Inflammatory macrophage treated with lipopolysaccharide for 1 hour (primary cell): ENCODE measurements at regions not wholly inside any gene's neighbourhood (a gene's known extent, or its start where the extent isn't known, plus 50 kb on each side); places are given as distances from the start of the nearest gene placed in this dataset.
"Not testable (repeated sequence)": the region's sequence is repeated elsewhere in the genome, so short reads cannot be mapped to it uniquely, and the experiment has no call there.

Experiments
- DNase-seq, 2 donors: peaks; one replicate each; pipeline ENCODE4 v3.0.0-alpha.2; 2020 to 2022

GRCh38 chr12:97801471-97802059 is 339.0 kb downstream of the RMST start:
- no peak for DNase-seq

DNA sequence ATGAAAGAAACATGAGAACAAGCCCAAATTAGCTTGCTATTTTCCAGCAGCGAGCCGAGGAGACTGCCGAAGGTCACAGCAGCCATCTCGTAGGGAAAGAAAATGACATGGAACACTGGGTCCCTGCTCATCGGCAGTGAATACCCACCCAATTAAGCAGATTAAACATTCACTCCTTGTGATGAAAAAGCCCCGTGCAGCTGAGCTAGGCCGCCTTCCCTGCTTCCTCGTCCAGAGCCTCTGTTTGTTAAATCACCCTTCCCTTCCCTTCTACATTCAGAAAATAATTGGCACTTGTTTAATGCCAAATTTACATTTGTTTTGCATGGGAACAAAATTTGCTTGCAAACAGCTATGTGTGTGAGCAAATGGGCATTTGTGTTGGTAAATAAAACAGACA is 342.5 kb downstream of the RMST start:
- no peak for DNase-seq

DNA sequence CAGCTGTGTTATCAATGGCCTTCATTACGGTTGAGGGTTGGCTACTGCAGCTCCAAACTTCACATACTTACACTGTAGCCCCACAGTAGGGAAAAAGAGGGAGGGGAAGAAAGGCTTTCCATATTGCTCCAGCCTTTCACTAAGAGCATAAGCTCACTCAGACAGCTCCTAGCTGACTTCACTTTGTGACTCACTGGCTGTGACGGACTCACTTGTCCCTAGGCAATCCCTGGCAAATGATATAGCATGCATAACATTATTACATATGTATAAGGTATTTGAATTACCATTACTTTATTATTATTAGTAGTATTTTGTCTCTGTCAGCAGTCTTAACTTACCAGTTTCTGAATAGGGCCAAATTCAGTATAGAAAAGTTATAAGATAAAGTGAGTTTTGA is 350.7 kb downstream of the RMST start:
- DNase-seq: no peak

DNA sequence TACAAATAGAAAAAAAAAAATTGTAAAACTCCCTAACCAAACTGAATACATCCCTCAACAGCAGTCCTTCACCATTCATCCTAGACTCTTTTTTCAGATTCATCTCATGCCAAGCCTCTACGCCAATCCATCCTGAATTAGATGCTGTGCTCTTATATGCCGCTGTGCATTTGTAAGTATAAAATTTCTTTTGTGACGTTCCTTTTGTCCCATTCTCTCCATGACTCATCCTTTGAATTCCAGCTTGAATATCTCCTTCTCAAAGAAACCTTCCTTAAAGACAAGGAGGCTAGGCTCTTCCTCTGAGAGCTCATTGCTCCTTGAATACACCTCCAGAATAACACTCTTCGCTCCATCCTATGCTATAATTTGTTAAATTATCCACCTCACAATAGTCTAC is 359.2 kb downstream of the RMST start:
- DNase-seq: no peak

GRCh38 chr12:97835541-97835940 is 372.9 kb downstream of the RMST start:
- DNase-seq: no peak

- DNase-seq: no peak
These were observed 374.8 kb downstream of the RMST start for GRCh38 chr12:97837401-97837800.

DNA sequence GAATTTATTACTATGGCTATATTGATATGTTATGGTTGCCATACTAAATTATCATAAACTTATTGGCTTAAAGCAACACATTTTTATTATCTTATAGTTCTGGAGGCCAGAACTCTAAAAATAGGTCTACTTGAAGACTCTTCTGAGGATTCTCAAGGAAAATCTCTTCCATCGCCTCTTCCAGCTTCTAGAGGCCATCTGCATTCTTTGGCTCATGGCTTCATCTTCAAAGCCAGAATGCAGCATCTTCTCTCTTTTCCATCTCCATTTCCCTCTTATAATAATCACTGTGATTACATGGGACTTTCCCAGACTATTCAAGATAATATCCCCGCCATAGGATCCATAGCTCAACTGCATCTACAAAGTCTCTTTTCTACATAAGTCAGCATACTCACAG is 385.4 kb downstream of the RMST start:
- DNase-seq: no peak

DNA sequence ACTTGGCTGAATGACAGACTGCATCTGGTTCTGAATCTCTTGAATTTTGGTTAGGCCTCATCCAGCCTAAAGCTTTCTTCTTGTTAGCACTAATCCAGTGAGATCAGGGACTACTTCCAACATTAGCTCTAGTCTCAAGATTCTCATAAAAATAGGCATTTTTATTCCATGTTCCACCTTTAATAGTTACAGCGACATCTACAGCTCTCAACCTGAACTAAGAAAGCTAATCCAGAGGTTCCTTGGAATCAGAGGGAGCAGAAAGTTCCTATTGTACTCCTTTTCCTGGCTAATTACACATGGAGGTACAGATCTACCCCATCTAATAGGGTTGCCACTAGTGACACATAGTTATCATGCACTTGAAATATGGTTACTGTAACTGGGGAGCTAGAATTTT is 391.9 kb downstream of the RMST start:
- DNase-seq: no peak

DNA sequence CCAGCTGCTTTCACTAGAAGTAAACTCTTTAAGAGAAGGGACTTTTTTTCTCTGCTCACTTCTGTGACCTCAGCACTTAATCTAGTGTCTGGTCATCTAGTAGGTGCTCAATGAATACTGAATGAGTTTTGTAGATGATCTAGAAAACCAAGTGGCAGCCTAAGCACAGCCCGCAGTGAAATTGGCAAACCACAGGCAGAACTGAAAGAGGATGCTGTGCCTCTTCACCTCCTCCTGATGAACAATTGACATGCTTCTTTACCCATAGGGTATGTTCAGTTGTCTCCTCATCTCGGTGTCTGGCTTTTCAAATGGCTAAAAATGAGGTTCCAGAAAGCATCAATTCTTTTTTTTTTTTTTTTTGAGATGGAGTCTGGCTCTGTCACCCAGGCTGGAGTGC is 399.5 kb downstream of the RMST start:
- DNase-seq: no peak

- no peak for DNase-seq
These were observed 412.5 kb downstream of the RMST start for GRCh38 chr12:97875064-97875463.

GRCh38 chr12:97876780-97877179 is 414.2 kb downstream of the RMST start:
- DNase-seq: no peak

- DNase-seq: no peak
These were observed 414.8 kb downstream of the RMST start for GRCh38 chr12:97877404-97877803.

DNA sequence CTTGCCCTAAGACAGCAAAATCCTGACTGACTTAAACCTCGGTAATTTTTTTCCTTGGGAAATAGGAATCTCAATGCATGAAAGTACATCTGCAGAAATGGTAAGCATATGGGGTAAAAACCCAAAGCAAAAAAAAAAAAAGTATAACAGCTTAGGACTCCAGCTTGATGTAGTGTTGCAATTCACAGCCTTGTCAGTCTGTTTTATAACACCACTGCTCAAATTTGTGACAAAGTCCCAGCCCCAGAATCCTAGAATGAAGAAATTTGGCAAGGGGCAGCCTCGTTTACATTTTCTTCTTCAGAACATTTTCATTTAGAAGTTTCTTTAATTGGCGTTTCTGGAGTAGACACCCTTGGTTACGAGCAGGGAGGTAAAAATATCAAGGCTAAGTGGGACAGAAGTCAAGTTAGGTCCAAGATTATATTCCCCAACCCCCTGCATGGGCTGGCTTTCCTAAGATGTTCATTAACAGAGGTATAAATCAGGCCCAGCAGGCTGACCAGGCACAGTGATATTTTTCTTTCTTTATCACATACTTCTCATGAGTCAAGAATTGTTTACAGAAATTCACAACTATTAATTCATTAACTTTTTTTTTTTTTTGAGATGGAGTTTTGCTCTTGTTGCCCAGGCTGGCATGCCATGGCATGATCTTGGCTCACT is 424.0 kb downstream of the RMST start:
- no peak for DNase-seq

DNA sequence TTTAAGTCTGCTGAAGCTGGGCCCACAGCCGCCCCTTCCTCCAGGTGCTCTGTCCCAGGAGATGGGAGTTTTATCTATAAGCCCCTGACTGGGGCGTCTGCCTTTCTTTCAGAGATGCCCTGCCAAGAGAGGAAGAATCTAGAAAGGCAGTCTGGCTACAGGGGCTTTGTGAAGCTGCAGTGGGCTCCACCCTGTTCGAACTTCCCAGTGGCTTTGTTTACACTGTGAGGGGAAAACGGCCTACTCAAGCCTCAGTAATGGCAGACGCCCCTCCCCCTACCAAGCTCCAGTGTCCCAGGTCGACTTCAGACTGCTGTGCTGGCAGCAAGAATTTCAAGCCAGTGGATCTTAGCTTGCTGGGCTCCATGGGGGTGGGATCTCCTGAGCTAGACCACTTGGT is 435.3 kb downstream of the RMST start:
- not testable (repeated sequence) for DNase-seq

DNA sequence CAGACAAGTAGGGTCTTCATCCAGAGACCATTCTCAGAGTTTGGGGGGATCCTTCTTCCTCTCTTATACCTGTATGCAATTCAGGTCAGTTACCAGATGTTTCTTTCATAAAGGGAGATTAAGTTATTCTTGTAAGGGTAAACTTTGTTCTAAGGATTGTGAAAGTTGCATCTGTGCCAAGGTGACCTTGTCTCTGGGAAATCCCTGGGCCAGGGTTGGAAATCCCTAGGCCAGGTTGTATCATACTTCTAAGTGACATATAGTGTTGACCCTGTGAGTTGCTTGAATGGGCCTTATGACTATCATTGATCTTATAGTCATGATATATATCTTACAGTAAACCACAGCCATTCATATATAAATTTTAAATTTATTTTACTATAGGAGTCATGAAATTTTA is 436.9 kb downstream of the RMST start:
- DNase-seq: no peak

DNA sequence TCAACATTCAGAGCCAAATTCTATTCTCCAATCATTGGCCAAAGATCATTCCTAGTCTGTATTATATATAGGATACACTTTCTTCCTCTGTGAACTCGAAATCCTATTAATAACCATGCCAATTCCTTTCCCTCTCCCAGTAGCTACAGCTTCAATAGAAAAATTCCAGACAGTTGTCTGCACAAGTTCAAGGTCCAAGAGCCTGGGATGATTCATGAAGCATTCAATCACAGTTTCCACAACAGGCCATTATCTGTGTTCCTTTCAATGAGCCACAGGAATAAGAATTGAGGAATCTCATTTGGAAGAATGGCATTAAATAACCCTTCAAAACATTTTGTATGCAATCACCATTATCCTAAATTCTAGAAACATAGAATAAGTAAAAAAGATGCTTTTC is 437.4 kb downstream of the RMST start:
- no peak for DNase-seq

DNA sequence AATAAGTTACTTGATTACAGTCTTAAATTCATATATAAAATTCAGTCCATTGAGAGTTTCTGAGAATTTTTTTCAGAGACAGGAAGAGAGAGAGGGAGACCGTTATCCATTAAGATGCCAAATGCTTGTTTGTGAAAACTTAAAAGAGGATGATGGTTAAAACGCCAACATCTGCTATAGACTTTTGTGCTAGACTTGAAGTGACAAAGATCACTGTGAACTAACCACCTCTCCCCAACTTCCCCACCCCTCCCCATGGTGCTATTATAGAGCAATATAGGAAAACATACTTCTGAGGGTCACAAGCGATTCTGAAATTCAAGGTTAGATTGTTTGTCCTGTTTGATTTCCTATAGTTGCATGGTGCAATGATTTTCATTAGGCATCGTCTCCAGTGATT is 440.8 kb downstream of the RMST start:
- no peak for DNase-seq

DNA sequence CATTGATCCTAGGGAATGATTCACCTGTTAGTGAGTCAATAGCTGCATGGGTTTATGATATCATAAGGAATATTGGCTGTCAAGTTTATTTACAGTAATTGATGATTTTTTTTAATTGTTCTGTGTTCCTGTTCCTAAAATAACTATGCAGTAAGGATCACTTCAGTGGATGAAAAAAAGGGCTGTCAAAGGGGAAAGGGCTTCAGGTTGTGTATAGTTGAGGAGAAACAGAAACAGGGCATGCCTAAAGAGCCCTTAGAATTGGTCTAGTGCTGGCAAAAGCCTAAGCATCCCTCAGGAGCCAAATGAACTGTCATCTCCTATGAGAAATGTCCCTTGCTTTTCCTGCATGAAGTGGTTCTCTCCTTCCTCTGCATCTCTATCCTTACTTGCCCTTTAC is 444.9 kb downstream of the RMST start:
- no peak for DNase-seq

DNA sequence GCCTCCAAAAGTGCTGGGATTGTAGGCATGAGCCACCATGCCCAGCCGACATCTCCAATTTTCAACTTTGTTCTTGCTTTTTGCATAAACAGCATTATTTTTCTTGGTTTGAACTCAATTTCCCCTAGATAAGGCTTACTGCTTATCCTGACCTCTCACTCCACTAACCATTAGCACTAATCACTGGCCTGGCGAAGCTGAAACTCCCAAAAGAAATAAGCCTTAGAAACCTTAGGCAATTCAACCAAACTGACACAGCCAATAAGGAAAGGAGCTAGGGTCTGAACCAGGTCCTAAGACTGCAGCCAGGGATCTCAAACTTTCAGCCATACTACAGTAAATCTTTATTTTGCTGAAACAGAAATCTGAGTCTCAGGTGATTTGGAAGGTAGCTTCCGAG is 448.0 kb downstream of the RMST start:
- no peak for DNase-seq

GRCh38 chr12:97912943-97913342 is 450.3 kb downstream of the RMST start:
- DNase-seq: no peak

GRCh38 chr12:97921979-97922722 is 459.5 kb downstream of the RMST start:
- no peak for DNase-seq

GRCh38 chr12:97923546-97923945 is 460.9 kb downstream of the RMST start:
- DNase-seq: no peak

GRCh38 chr12:97924122-97924521 is 461.5 kb downstream of the RMST start:
- no peak for DNase-seq

DNA sequence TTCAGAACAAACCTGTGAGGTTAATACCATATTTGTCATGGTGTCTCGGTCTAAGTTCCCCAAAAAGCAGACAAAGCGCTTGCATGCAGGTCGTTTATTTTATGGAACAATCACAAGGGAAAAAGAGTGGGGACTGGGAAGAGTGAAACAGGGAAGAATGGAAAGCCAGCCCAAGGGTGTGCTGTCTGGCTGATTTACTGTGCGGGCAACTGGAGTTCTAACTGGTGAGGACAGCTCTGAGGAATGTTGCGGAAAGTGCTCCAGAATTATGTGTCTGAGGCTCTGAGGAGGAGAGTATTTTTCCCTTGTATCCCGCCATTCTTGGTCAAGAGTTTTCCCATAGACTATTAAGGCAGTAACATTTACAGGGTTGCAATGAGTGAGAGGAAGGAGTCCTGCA is 465.4 kb downstream of the RMST start:
- no peak for DNase-seq

- no peak for DNase-seq
These were observed 473.6 kb downstream of the RMST start for GRCh38 chr12:97936165-97936564.
